AG04449 (cell line): ENCODE measurements at regions not wholly inside any gene's neighbourhood (a gene's known extent, or its start where the extent isn't known, plus 50 kb on each side); places are given as distances from the start of the nearest gene placed in this dataset.
"Not testable (repeated sequence)": the region's sequence is repeated elsewhere in the genome, so short reads cannot be mapped to it uniquely, and the experiment has no call there.

Experiments
- CTCF ChIA-PET: fragments of 350-600 bp; formaldehyde crosslinking; extraction: SDS; loops from one replicate; lab custom pipeline; 2021; ENCODE audit warnings: antibody characterized with exemption; lab: Yijun Ruan, JAX
- POLR2A ChIA-PET: fragments of 400-600, 350-600 bp; formaldehyde crosslinking; extraction: SDS; loops from one replicate; lab custom pipeline; 2020; ENCODE audit warnings: antibody characterized with exemption, inconsistent platforms; lab: Yijun Ruan, JAX
- DNase-seq: peaks from one replicate; pipeline ENCODE4 v3.0.0-alpha.2; 2010; ENCODE audit warnings: low read depth, low spot score
- H3K4me3 ChIP-seq: 2 replicates; pipeline ENCODE4 v1.5.1; 2011; ENCODE audit warnings: low read depth, mild to moderate bottlenecking, control low read depth, low read length
- TF ChIP-seq, protein P1 (sequence below): IDR thresholded peaks from one replicate; pipeline ENCODE4 v1.5.1; 2011; ENCODE audit warnings: mild to moderate bottlenecking, moderate library complexity, low read length, control low read depth, inconsistent platforms; ENCODE audit not compliant: insufficient read depth; ENCODE audit errors: missing control alignments

- TF ChIP-seq, protein P1, sequence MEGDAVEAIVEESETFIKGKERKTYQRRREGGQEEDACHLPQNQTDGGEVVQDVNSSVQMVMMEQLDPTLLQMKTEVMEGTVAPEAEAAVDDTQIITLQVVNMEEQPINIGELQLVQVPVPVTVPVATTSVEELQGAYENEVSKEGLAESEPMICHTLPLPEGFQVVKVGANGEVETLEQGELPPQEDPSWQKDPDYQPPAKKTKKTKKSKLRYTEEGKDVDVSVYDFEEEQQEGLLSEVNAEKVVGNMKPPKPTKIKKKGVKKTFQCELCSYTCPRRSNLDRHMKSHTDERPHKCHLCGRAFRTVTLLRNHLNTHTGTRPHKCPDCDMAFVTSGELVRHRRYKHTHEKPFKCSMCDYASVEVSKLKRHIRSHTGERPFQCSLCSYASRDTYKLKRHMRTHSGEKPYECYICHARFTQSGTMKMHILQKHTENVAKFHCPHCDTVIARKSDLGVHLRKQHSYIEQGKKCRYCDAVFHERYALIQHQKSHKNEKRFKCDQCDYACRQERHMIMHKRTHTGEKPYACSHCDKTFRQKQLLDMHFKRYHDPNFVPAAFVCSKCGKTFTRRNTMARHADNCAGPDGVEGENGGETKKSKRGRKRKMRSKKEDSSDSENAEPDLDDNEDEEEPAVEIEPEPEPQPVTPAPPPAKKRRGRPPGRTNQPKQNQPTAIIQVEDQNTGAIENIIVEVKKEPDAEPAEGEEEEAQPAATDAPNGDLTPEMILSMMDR = no peak
- DNase-seq = no peak
- ChIA-PET POLR2A (no interaction called here), CTCF (no interaction called here)
- H3K4me3 ChIP-seq = no peak overlapping the region
Observed at GRCh38 chr2:16389611-16390010, 276.0 kb downstream of the CYRIA start.

GRCh38 chr2:16388199-16388830 lies 277.3 kb downstream of the CYRIA start:
- CTCF ChIA-PET, DNase-seq, POLR2A ChIA-PET, H3K4me3 ChIP-seq: not testable (repeated sequence)

DNA sequence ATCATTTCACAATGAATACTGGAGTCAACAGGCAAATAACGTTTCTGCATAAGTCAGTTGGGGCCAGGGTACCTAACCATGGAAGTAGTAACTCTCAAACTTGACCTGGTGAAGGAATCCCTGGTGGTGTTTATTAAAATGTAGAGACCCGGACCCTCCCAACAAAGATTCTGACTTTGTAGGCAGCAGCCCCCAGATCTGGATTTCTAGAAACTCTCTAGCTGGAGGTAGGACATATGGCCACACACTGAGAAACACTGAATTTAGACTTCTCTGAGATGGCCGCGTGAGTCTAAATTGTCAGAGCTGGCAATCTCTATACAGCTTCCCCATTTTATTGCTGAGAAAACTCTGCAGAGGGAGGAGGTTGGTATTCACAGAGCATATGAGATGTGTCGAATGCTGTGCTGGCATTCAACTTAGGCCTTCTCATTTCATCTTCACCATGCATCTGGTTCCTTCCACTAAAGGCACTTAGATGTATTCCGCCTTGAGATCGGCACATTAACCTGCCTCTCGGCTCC lies 278.1 kb downstream of the CYRIA start:
- CTCF ChIA-PET = no interaction called here
- H3K4me3 ChIP-seq = no peak overlapping the region
- POLR2A ChIA-PET = no interaction called here
- DNase-seq = no peak
- TF ChIP-seq, protein P1 = no peak

- POLR2A ChIA-PET = no interaction called here
- DNase-seq = no peak
- H3K4me3 ChIP-seq = no peak overlapping the region
- TF ChIP-seq, protein P1 = no peak
- CTCF ChIA-PET = no interaction called here
Observed at GRCh38 chr2:16386431-16386830, 279.2 kb downstream of the CYRIA start.

DNA sequence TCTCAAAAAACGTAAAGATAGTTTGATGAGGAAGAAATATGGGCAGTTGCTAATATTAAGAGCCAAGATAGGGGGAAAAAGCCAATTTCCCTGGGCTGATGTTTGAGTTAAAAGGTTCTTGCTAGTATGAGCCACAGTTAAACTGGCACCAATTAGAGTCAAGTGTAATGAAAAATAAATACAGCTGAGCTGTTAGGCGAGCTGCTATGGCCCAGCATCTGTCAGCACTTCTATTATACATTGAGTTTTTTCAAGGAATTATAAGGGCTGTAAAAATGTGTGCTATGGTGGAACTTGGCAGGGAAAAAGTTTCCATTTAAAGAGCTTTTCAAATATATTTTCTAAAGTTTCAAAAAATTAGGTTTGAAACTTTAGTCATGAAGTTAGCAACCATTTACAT lies 279.6 kb downstream of the CYRIA start:
- POLR2A ChIA-PET = no interaction called here

DNA sequence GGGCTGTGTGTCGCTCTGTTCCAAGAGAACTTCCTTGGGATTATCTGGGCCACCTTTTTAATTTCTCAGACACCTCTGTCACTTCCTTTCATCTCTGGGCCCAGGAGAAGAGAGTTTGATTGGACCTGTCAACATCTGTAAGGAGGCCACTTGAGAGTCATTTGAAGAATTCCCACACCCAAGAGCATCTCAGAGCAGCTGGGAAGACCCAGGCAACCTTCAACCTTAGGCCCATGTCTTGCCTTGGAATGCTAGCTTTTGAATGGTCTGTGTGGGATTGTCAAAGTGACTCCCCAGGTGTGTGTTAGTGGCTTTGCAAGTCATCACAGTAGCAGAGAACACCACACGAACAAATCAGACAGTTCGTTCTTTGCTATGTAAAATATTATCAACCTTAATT lies 280.3 kb downstream of the CYRIA start:
- CTCF ChIA-PET = no interaction called here
- TF ChIP-seq, protein P1 = no peak
- no peak for DNase-seq
- no peak overlapping the region for H3K4me3 ChIP-seq
- POLR2A ChIA-PET = no interaction called here

More for the DNA sequence above, 279.6 kb downstream of the CYRIA start:
- no peak overlapping the region for H3K4me3 ChIP-seq
- DNase-seq = no peak
- TF ChIP-seq, protein P1 = no peak
- CTCF ChIA-PET = no interaction called here

GRCh38 chr2:16383411-16383810 lies 282.2 kb downstream of the CYRIA start:
- no peak overlapping the region for H3K4me3 ChIP-seq
- DNase-seq = no peak
- ChIA-PET POLR2A (no interaction called here), CTCF (no interaction called here)
- TF ChIP-seq, protein P1 = no peak
